Spleen (tissue), 7 donors: ENCODE measurements at regions not wholly inside any gene's neighbourhood (a gene's known extent, or its start where the extent isn't known, plus 50 kb on each side); places are given as distances from the start of the nearest gene placed in this dataset.

ENCODE experiments used
- POLR2A ChIP-seq, 3 donors: fragments of 450-650 bp; IDR thresholded peaks; one replicate each; pipeline ENCODE4 v1.5.1; 2017; ENCODE audit warnings: antibody characterized with exemption in 3 of 3, mild to moderate bottlenecking in 1 of 3
- POLR2AphosphoS5 ChIP-seq, 3 donors: sonication (generic); formaldehyde crosslinking; IDR thresholded peaks; one replicate each; pipeline ENCODE4 v1.5.1; 2017; ENCODE audit warnings: antibody characterized with exemption in 3 of 3
- TF ChIP-seq, protein P1 (sequence below), 11 experiments: fragments of 200-600 bp in 7 of 11; fragments of 450-650 bp in 4 of 11; sonication (generic) in 4 of 11; IDR thresholded peaks in 8 of 11; conservative IDR thresholded peaks in 3 of 11; 1 replicate in 7 of 11; 2 replicates in 4 of 11; pipeline versions ENCODE4 v1.4.0 to v1.8.0; 2016 to 2021; ENCODE audit warnings: antibody characterized with exemption in 11 of 11, inconsistent platforms in 4 of 11, mild to moderate bottlenecking in 1 of 11
- donor health status: DM: no; HTN: no; CAD: no; lungs with moderate emphysema.
- donor health status: DM: no; HTN: no; CAD: no.
- donor health status: DM: no; HTN: no; CAD: no.

DNA sequence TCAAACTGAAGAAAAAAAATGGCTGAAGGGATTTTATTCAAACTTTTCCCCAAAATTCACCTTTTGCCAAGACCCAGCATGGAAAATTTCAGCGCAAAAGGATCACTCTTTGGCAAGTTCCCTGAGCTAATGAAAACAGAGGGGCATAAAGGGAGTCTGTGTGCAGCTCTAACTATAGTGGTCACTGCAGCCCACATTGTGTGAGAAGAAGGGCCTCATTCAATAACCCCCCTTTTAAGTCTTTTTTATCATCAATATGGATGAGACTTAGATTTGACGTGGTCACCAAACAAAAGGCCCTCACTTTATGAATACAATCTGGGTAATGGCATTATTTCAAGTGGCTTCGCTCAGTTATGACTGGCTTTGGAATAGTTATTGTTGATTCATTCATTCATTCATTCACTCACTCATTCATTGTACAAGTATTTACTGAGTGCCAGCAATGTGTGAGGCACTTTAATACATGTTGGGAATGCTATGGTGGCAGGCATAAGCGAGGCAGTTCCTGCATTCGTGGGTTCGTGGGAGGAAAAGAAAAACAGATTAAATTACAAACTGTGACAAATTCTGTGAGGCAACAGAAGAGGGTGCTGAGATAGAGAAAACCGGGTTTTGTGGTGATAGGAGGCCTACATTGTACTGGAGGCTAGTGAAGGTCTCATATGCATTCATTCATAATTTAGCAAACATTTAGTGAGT is 145.7 kb upstream of the KLF4 start:
- TF ChIP-seq, protein P1, sequence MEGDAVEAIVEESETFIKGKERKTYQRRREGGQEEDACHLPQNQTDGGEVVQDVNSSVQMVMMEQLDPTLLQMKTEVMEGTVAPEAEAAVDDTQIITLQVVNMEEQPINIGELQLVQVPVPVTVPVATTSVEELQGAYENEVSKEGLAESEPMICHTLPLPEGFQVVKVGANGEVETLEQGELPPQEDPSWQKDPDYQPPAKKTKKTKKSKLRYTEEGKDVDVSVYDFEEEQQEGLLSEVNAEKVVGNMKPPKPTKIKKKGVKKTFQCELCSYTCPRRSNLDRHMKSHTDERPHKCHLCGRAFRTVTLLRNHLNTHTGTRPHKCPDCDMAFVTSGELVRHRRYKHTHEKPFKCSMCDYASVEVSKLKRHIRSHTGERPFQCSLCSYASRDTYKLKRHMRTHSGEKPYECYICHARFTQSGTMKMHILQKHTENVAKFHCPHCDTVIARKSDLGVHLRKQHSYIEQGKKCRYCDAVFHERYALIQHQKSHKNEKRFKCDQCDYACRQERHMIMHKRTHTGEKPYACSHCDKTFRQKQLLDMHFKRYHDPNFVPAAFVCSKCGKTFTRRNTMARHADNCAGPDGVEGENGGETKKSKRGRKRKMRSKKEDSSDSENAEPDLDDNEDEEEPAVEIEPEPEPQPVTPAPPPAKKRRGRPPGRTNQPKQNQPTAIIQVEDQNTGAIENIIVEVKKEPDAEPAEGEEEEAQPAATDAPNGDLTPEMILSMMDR (IDR thresholded peaks at IDR 0.05 in 8 of 11, conservative IDR thresholded peaks at IDR 0.05 in 3 of 11), result no peak
- TF ChIP-seq POLR2A (IDR thresholded peaks at IDR 0.05) (no peak), POLR2AphosphoS5 (IDR thresholded peaks at IDR 0.05) (no peak)
